ENCODE measurements at regions not wholly inside any gene's neighbourhood (a gene's known extent, or its start where the extent isn't known, plus 50 kb on each side); places are given as distances from the start of the nearest gene placed in this dataset.

DNA sequence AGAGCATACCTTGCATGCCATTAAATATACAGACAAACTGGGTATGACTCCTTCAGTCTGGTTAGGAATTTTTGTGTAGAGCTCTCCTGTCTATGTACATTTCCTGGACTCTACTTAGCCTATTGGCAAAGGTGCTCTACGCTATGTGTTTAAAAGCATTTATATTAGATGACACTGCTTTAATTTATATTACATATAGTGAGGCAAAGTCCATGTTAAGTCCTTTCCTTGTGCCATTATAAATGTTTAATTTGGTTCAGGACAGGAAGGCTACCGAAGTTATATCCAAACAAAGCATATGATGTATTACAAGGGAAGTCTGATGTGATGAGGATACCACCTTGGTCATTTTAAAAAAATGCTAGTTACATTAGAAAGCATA, 117.4 kb upstream of the RAB27B start:
- no peak for TF ChIP-seq CTCF (IDR thresholded peaks at IDR 0.05; ENCODE audit: insufficient read depth, low read length, poor library complexity, severe bottlenecking)
- no peak for TF ChIP-seq EZH2phosphoT487 (conservative IDR thresholded peaks at IDR 0.05; ENCODE audit: low read length)
- Histone ChIP-seq H3K9me2 (replicated peaks; ENCODE audit: insufficient read depth, low read length) (no peaks in the 10 kb centered on the region), H4K20me1 (ENCODE audit: low read depth, low read length) (no peaks in the 10 kb centered on the region), H3F3A (ENCODE audit: insufficient read depth) (no peaks in the 10 kb centered on the region), H3K4me2 (ENCODE audit: low read depth, low read length, poor library complexity, severe bottlenecking) (no peak overlapping the region), H3K79me2 (ENCODE audit: insufficient read depth, low read length) (no peaks in the 10 kb centered on the region), H3K9me3 (ENCODE audit: insufficient read depth, low read length) (no peaks in the 10 kb centered on the region), H3K27me3 (ENCODE audit: low read length) (no peaks in the 10 kb centered on the region), H3K9ac (ENCODE audit: low read length) (no peak overlapping the region), H3K27ac (ENCODE audit: low read depth, low read length) (no peak overlapping the region), H3K36me3 (ENCODE audit: low read length) (no peaks in the 10 kb centered on the region), H3K4me3 (ENCODE audit: insufficient read depth, low read length, poor library complexity, severe bottlenecking) (no peak overlapping the region), H2AFZ (ENCODE audit: low read depth, low read length, severe bottlenecking) (no peak overlapping the region)

DNA sequence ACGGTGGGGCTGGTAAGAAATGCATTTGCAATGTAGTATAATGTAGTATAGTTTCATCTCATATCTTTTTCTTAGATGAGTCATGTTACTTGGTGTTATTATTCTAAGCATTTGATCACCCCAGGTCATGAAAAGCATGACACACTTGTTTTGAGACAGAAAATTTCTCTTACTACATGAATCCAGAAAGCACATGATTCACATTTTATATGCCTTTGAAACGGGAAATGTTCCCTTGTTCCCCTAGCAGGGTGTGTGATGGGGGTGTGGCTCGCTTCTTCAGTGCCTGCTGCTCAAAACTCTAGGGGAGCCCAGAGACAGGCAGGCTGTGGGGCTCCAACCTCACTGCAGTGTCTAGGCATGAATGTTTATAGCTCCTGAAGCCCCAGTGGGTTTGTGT, 116.0 kb upstream of the RAB27B start:
- Histone ChIP-seq H3K9me3 (ENCODE audit: insufficient read depth, low read length) (no peaks in the 10 kb centered on the region), H3K4me2 (ENCODE audit: low read depth, low read length, poor library complexity, severe bottlenecking) (no peak overlapping the region), H3F3A (ENCODE audit: insufficient read depth) (no peaks in the 10 kb centered on the region), H3K27me3 (ENCODE audit: low read length) (no peaks in the 10 kb centered on the region), H3K79me2 (ENCODE audit: insufficient read depth, low read length) (no peaks in the 10 kb centered on the region), H2AFZ (ENCODE audit: low read depth, low read length, severe bottlenecking) (no peak overlapping the region), H3K36me3 (ENCODE audit: low read length) (no peaks in the 10 kb centered on the region), H3K4me3 (ENCODE audit: insufficient read depth, low read length, poor library complexity, severe bottlenecking) (no peak overlapping the region), H4K20me1 (ENCODE audit: low read depth, low read length) (no peaks in the 10 kb centered on the region), H3K9me2 (replicated peaks; ENCODE audit: insufficient read depth, low read length) (no peaks in the 10 kb centered on the region), H3K27ac (ENCODE audit: low read depth, low read length) (no peak overlapping the region), H3K9ac (ENCODE audit: low read length) (no peak overlapping the region)
- TF ChIP-seq EZH2phosphoT487 (conservative IDR thresholded peaks at IDR 0.05; ENCODE audit: low read length) (no peak), CTCF (IDR thresholded peaks at IDR 0.05; ENCODE audit: insufficient read depth, low read length, poor library complexity, severe bottlenecking) (no peak)

DNA sequence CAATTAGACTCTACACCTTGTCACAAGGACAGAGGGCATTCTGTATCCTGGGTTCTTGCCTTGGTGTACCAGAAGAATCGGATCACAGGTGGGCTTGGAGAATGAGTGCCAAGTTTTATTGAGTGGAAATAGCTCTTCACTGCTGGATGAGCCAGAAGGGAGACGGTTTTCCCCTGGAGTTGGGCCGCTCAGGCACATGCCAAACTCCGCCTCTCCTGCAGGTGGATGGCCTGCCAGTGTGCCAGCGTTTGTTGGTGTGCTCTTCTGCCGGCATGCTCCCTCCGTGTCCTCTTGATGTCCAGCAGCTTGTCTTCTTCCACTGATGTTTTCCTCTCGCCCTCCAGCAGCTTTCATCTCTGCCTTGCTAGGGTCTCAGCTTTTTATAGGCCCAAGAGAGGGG, 115.5 kb upstream of the RAB27B start:
- Histone ChIP-seq H4K20me1 (ENCODE audit: low read depth, low read length) (no peaks in the 10 kb centered on the region), H3K4me3 (ENCODE audit: insufficient read depth, low read length, poor library complexity, severe bottlenecking) (no peak overlapping the region), H3K9me2 (replicated peaks; ENCODE audit: insufficient read depth, low read length) (no peaks in the 10 kb centered on the region), H3K27me3 (ENCODE audit: low read length) (no peaks in the 10 kb centered on the region), H3K36me3 (ENCODE audit: low read length) (no peaks in the 10 kb centered on the region), H3K9me3 (ENCODE audit: insufficient read depth, low read length) (no peaks in the 10 kb centered on the region), H3K79me2 (ENCODE audit: insufficient read depth, low read length) (no peaks in the 10 kb centered on the region), H3F3A (ENCODE audit: insufficient read depth) (no peaks in the 10 kb centered on the region), H3K9ac (ENCODE audit: low read length) (no peak overlapping the region), H3K27ac (ENCODE audit: low read depth, low read length) (no peak overlapping the region), H2AFZ (ENCODE audit: low read depth, low read length, severe bottlenecking) (no peak overlapping the region), H3K4me2 (ENCODE audit: low read depth, low read length, poor library complexity, severe bottlenecking) (no peak overlapping the region)
- TF ChIP-seq CTCF (IDR thresholded peaks at IDR 0.05; ENCODE audit: insufficient read depth, low read length, poor library complexity, severe bottlenecking) (no peak), EZH2phosphoT487 (conservative IDR thresholded peaks at IDR 0.05; ENCODE audit: low read length) (no peak)

DNA sequence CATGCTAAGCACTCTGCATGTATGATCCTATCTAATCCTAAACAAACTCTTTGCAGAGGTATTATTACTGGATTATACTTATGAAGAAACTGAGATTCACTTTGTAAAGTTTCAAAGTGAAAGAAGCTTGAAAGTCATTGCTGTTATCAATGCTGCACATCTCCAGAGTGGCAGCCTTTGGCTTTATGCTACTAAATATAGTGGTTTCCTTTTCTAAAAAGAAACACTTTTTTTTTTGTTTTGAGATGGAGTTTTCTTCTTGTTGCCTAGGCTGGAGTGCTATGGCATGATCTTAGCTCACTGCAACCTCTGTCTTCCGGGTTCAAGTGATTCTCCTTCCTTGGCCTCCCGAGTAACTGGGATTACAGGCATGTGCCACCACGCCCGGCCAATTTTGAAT, 114.9 kb upstream of the RAB27B start:
- no peak overlapping the region for H3K4me2 ChIP-seq (ENCODE audit: low read depth, low read length, poor library complexity, severe bottlenecking)
- TF ChIP-seq CTCF (IDR thresholded peaks at IDR 0.05; ENCODE audit: insufficient read depth, low read length, poor library complexity, severe bottlenecking) (no peak), EZH2phosphoT487 (conservative IDR thresholded peaks at IDR 0.05; ENCODE audit: low read length) (no peak)

More for the DNA sequence above, 114.9 kb upstream of the RAB27B start:
- Histone ChIP-seq H2AFZ (ENCODE audit: low read depth, low read length, severe bottlenecking) (no peak overlapping the region), H3K27me3 (ENCODE audit: low read length) (no peaks in the 10 kb centered on the region), H3K36me3 (ENCODE audit: low read length) (no peaks in the 10 kb centered on the region), H3K9me2 (replicated peaks; ENCODE audit: insufficient read depth, low read length) (no peaks in the 10 kb centered on the region), H3K9ac (ENCODE audit: low read length) (no peak overlapping the region), H3K27ac (ENCODE audit: low read depth, low read length) (no peak overlapping the region), H3K9me3 (ENCODE audit: insufficient read depth, low read length) (no peaks in the 10 kb centered on the region), H3K79me2 (ENCODE audit: insufficient read depth, low read length) (no peaks in the 10 kb centered on the region), H3F3A (ENCODE audit: insufficient read depth) (no peaks in the 10 kb centered on the region), H4K20me1 (ENCODE audit: low read depth, low read length) (no peaks in the 10 kb centered on the region), H3K4me3 (ENCODE audit: insufficient read depth, low read length, poor library complexity, severe bottlenecking) (no peak overlapping the region)

Data from SU-DHL-6 (cell line).